ENCODE measurements at regions not wholly inside any gene's neighbourhood (a gene's known extent, or its start where the extent isn't known, plus 50 kb on each side); places are given as distances from the start of the nearest gene placed in this dataset.

DNA sequence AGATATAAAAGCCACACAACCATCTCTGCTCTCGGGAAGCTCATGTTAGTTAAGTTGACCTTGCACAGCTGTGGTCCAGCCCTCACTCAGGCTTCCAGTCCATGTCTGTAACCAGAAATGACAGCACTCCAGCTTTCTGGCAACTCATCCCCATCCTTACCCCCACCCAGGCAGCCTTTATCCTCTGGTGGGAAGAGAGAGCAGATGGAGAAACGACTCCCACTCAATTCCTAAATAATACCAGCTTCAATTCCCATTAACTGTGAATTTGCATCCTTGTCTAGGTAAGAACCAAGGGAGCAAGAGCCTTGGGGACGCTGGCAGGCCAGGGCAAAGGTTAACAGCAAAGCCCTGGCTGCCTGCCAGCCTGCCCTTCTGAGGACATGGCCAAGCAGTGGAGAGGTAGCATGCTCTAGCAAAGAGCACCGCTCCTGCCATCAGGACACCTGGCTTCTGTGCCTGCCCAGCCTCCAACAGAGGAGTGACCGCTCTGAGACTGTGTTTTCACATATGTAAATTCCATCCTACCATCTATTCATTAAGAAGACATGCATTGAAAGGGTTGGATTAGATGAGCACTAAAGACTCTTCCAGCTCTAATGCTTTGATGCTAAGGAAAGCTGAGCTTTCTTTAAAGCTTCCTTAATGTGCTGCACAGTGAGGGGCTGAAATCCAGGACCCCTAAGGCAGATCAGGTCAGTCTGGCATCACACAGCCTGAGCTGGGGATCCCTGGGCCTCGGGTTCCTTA lies 236.1 kb downstream of the GRIN2B start:
- Histone ChIP-seq H3K27me3 (ENCODE audit: insufficient read depth, low read length) (no peaks in the 10 kb centered on the region), H4K20me1 (ENCODE audit: insufficient read depth) (no peaks in the 10 kb centered on the region), H3K27ac (ENCODE audit: low read depth, low read length) (no peak overlapping the region), H3K79me2 (ENCODE audit: insufficient read depth, low read length) (no peaks in the 10 kb centered on the region), H3K9me3 (ENCODE audit: control insufficient read depth in 1 of 2, insufficient read depth in 1 of 2, low read depth in 1 of 2, low read length in 2 of 2) (no peaks in the 10 kb centered on the region), H3K9me2 (ENCODE audit: insufficient read depth) (no peaks in the 10 kb centered on the region), H3K9ac (ENCODE audit: low read length) (no peak overlapping the region), H3K4me1 (ENCODE audit: control insufficient read depth in 1 of 2, insufficient read depth in 2 of 2, low read length in 2 of 2) (peaks cover 6 to 11% of the 10 kb centered on the region in 2 experiments; a peak in 3 of 4 replicates), H3K4me3 (replicated peaks in 1 of 2; ENCODE audit: low read depth in 1 of 2, low read length in 2 of 2) (no peak overlapping the region), H3K36me3 (ENCODE audit: control insufficient read depth in 1 of 2, insufficient read depth in 2 of 2, low read length in 2 of 2) (no peaks in the 10 kb centered on the region), H3K4me2 (ENCODE audit: low read length) (no peak overlapping the region), H2AFZ (ENCODE audit: low read depth, low read length, poor library complexity, severe bottlenecking) (no peak overlapping the region)
- DNase-seq (ENCODE audit: low read depth, low spot score) (no peak), ATAC-seq (no peak)
- intact Hi-C loops (cut with micrococcal nuclease), result no loop called here
- TF ChIP-seq FOSL1 (IDR thresholded peaks at IDR 0.05; ENCODE audit: low read depth) (no peak), ZNF274 (IDR thresholded peaks at IDR 0.05; ENCODE audit: low read depth, low read length) (no peak)
- CTCF ChIA-PET, result no interaction called here
- POLR2A ChIA-PET, result interaction anchor here (0.6 kb wide), 1 partner anchor 1783 kb away, joined by 4 read pairs; no protein-coding TSS in a partner anchor
- BruUV-seq (replicated peaks), result no TSS peak
- RAD21 ChIA-PET (ENCODE audit: low non-redundant PET in 1 of 2, low total read pairs in 2 of 2, uncharacterized antibody in 2 of 2, unreplicated experiment in 2 of 2), result no interaction called here

DNA sequence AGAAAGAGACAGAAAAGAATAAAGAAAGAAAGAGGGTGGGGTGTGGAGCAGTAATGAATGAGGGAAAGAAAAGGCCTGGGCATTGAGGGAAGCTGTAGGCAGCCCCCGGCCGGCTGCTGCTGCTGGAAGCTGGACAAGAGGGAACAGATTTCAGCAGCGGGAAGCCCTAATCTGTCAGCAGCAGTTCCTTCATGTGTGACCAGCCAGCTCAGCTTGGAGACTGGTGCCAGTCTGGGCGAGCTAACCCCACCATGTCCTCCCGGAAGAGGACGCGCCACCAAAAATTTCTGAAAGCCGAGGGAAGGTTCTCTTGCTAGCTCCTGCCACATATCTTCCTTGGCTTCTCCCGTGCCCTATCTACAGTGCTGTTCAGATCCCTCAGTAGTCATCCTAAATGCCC lies 236.8 kb downstream of the GRIN2B start:
- H3K27me3 ChIP-seq (ENCODE audit: insufficient read depth, low read length), result no peaks in the 10 kb centered on the region
- intact Hi-C loops (cut with micrococcal nuclease), result no loop called here
- H3K9ac ChIP-seq (ENCODE audit: low read length), result no peak overlapping the region
- ATAC-seq (no peak), DNase-seq (ENCODE audit: low read depth, low spot score) (no peak)
- TF ChIP-seq JUND (IDR thresholded peaks at IDR 0.05), result no peak
- TF ChIP-seq ELF1 (IDR thresholded peaks at IDR 0.05; ENCODE audit: borderline replicate concordance, low read depth), result no peak
- no peak for TF ChIP-seq SRF (IDR thresholded peaks at IDR 0.05; ENCODE audit: low read depth)
- peaks cover 13 to 18% of the 10 kb centered on the region in 2 experiments; a peak in 3 of 4 replicates for H3K4me1 ChIP-seq (ENCODE audit: control insufficient read depth in 1 of 2, insufficient read depth in 2 of 2, low read length in 2 of 2)
- BruUV-seq (replicated peaks), result no TSS peak
- H3K9me3 ChIP-seq (ENCODE audit: control insufficient read depth in 1 of 2, insufficient read depth in 1 of 2, low read depth in 1 of 2, low read length in 2 of 2), result no peaks in the 10 kb centered on the region
- CTCF ChIA-PET, result no interaction called here
- H3K36me3 ChIP-seq (ENCODE audit: control insufficient read depth in 1 of 2, insufficient read depth in 2 of 2, low read length in 2 of 2), result no peaks in the 10 kb centered on the region
- no peaks in the 10 kb centered on the region for H3K79me2 ChIP-seq (ENCODE audit: insufficient read depth, low read length)
- no peak overlapping the region for H3K4me3 ChIP-seq (replicated peaks in 1 of 2; ENCODE audit: low read depth in 1 of 2, low read length in 2 of 2)
- H3K4me2 ChIP-seq (ENCODE audit: low read length), result no peak overlapping the region
- RAD21 ChIA-PET (ENCODE audit: low non-redundant PET in 1 of 2, low total read pairs in 2 of 2, uncharacterized antibody in 2 of 2, unreplicated experiment in 2 of 2), result no interaction called here
- no peak overlapping the region for H3K27ac ChIP-seq (ENCODE audit: low read depth, low read length)
- no peaks in the 10 kb centered on the region for H3K9me2 ChIP-seq (ENCODE audit: insufficient read depth)
- H2AFZ ChIP-seq (ENCODE audit: low read depth, low read length, poor library complexity, severe bottlenecking), result no peak overlapping the region
- POLR2A ChIA-PET, result no interaction called here
- H4K20me1 ChIP-seq (ENCODE audit: insufficient read depth), result no peaks in the 10 kb centered on the region

All from HCT116 (cell line).